DOHH2 (cell line): ENCODE measurements at regions not wholly inside any gene's neighbourhood (a gene's known extent, or its start where the extent isn't known, plus 50 kb on each side); places are given as distances from the start of the nearest gene placed in this dataset.

ENCODE experiments used
- EZH2phosphoT487 ChIP-seq: fragments of 200-600 bp; sonication (generic); IDR thresholded peaks from 2 replicates; pipeline ENCODE4 v1.6.1; 2017; ENCODE audit warnings: borderline replicate concordance, mild to moderate bottlenecking, antibody characterized with exemption, low read length, moderate library complexity, mixed read lengths
- TF ChIP-seq, protein P1 (sequence below): fragments of 200-600 bp; sonication (generic); IDR thresholded peaks from one replicate; pipeline ENCODE4 v1.5.1; 2014; ENCODE audit warnings: antibody characterized with exemption, mild to moderate bottlenecking, low read depth, low read length; ENCODE audit not compliant: poor library complexity, severe bottlenecking

DNA sequence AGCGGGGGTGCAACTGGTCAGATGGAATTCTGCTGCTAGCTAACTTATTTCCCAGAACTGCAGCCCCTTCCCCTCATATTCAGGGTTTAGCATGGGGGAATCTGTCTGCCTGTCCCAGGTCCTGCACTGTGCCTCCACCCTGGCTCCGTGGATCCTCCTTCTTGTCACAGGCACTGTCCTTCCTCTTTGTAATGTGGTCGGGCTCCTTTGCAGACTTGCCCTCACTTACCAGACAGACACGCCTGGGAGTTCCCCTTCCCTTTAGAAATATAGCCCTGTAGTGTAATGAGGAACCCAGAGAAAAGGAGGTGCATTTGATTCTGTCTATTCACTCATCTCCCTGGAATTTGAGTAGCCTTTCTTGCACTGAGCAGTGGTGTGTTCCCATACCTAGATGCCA is 108.7 kb downstream of the TRIM43 start:
- TF ChIP-seq, protein P1, sequence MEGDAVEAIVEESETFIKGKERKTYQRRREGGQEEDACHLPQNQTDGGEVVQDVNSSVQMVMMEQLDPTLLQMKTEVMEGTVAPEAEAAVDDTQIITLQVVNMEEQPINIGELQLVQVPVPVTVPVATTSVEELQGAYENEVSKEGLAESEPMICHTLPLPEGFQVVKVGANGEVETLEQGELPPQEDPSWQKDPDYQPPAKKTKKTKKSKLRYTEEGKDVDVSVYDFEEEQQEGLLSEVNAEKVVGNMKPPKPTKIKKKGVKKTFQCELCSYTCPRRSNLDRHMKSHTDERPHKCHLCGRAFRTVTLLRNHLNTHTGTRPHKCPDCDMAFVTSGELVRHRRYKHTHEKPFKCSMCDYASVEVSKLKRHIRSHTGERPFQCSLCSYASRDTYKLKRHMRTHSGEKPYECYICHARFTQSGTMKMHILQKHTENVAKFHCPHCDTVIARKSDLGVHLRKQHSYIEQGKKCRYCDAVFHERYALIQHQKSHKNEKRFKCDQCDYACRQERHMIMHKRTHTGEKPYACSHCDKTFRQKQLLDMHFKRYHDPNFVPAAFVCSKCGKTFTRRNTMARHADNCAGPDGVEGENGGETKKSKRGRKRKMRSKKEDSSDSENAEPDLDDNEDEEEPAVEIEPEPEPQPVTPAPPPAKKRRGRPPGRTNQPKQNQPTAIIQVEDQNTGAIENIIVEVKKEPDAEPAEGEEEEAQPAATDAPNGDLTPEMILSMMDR: no peak
- TF ChIP-seq EZH2phosphoT487: no peak
